ENCODE measurements at regions not wholly inside any gene's neighbourhood (a gene's known extent, or its start where the extent isn't known, plus 50 kb on each side); places are given as distances from the start of the nearest gene placed in this dataset.

GRCh38 chr3:137084586-137084985, 126.8 kb downstream of the IL20RB start:
- no peak for DNase-seq
- TF ChIP-seq POLR2A (IDR thresholded peaks at IDR 0.05) = no peak
- TF ChIP-seq, protein P1, sequence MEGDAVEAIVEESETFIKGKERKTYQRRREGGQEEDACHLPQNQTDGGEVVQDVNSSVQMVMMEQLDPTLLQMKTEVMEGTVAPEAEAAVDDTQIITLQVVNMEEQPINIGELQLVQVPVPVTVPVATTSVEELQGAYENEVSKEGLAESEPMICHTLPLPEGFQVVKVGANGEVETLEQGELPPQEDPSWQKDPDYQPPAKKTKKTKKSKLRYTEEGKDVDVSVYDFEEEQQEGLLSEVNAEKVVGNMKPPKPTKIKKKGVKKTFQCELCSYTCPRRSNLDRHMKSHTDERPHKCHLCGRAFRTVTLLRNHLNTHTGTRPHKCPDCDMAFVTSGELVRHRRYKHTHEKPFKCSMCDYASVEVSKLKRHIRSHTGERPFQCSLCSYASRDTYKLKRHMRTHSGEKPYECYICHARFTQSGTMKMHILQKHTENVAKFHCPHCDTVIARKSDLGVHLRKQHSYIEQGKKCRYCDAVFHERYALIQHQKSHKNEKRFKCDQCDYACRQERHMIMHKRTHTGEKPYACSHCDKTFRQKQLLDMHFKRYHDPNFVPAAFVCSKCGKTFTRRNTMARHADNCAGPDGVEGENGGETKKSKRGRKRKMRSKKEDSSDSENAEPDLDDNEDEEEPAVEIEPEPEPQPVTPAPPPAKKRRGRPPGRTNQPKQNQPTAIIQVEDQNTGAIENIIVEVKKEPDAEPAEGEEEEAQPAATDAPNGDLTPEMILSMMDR (IDR thresholded peaks at IDR 0.05) = no peak
- H3K4me3 ChIP-seq = no peak overlapping the region
- no peak overlapping the region for H3K27ac ChIP-seq
- intact Hi-C loops (cut with DNase I) = no loop called here
- 78 to 82% methylated on average over 4 of the region's 4 CpGs for WGBS, 2 donors
- H3K4me1 ChIP-seq = no peaks in the 10 kb centered on the region
- no peaks in the 10 kb centered on the region for H3K36me3 ChIP-seq
- peaks cover 0 to 7% (median 0%) of the 10 kb centered on the region in 4 donors for H3K27me3 ChIP-seq
- no peaks in the 10 kb centered on the region for H3K9me3 ChIP-seq

GRCh38 chr3:137097386-137097785, 139.6 kb downstream of the IL20RB start:
- TF ChIP-seq, protein P1 (IDR thresholded peaks at IDR 0.05) = no peak
- TF ChIP-seq POLR2A (IDR thresholded peaks at IDR 0.05) = no peak
- intact Hi-C loops (cut with DNase I) = no loop called here
- peaks cover 0 to 4% (median 0%) of the 10 kb centered on the region in 4 donors for H3K27me3 ChIP-seq
- no peak overlapping the region for H3K27ac ChIP-seq
- DNase-seq = no peak
- no peaks in the 10 kb centered on the region for H3K4me1 ChIP-seq
- 48 to 67% methylated on average over 3 of the region's 3 CpGs for WGBS, 2 donors
- H3K36me3 ChIP-seq = no peaks in the 10 kb centered on the region
- H3K9me3 ChIP-seq = no peaks in the 10 kb centered on the region
- H3K4me3 ChIP-seq = no peak overlapping the region

- DNase-seq = no peak
- no peaks in the 10 kb centered on the region for H3K4me1 ChIP-seq
- H3K9me3 ChIP-seq = no peaks in the 10 kb centered on the region
- no peak overlapping the region for H3K4me3 ChIP-seq
- 73 to 82% methylated on average over 5 of the region's 5 CpGs for WGBS, 2 donors
- TF ChIP-seq, protein P1 (IDR thresholded peaks at IDR 0.05) = no peak
- no peak for TF ChIP-seq POLR2A (IDR thresholded peaks at IDR 0.05)
- H3K36me3 ChIP-seq = no peaks in the 10 kb centered on the region
- no peak overlapping the region for H3K27ac ChIP-seq
- intact Hi-C loops (cut with DNase I) = no loop called here
- peaks cover 0 to 4% (median 0%) of the 10 kb centered on the region in 4 donors for H3K27me3 ChIP-seq
Measured at GRCh38 chr3:137097852-137098251, 140.1 kb downstream of the IL20RB start.

DNA sequence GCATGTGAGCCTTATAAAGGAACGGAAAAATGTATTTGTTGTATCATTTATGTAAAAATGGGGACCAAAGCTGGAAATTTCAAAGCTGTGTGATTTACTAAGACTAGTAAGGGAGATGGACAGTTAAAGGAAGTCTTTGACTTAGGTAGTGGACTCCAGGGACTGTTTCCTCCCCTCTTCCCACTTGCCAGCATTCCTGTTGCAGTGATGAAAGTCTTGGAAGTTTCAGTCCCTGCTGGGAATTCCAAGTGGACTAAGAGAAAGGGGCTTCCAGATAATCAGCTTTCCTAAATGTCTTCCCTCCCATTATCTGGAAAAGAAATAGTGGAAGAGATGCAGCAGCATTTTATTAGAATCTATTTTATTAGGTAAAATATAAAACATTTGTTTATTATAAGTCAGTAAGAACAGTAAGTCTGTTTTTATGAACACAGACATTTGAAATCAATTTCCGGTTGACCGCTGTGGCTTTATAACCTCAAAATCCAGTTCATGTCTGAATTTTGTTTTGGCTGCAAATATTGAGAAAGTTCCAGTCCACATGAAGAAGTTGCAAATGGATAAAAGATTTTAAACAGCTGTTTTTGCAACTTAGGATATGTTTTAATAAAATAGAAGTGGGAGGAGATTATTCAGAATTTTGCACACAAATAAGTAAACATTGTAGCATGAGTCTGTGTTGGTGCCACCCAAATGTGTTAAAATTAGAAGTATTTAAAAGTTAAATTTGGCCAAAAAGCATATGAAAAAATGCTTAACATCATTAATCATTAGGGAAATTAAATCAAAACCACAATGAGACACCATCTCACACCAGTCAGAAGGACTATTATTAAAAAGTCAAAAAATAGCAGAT, 141.8 kb downstream of the IL20RB start:
- WGBS, 2 donors = 74 to 85% methylated on average over 3 of the region's 3 CpGs
- no peaks in the 10 kb centered on the region for H3K9me3 ChIP-seq
- no peak for DNase-seq
- H3K36me3 ChIP-seq = no peaks in the 10 kb centered on the region
- intact Hi-C loops (cut with DNase I) = no loop called here
- H3K4me1 ChIP-seq = no peaks in the 10 kb centered on the region
- H3K27me3 ChIP-seq = peaks cover 0 to 6% (median 0%) of the 10 kb centered on the region in 4 donors
- no peak for TF ChIP-seq POLR2A (IDR thresholded peaks at IDR 0.05)
- TF ChIP-seq, protein P1 (IDR thresholded peaks at IDR 0.05) = no peak
- H3K4me3 ChIP-seq = no peak overlapping the region
- H3K27ac ChIP-seq = no peak overlapping the region

DNA sequence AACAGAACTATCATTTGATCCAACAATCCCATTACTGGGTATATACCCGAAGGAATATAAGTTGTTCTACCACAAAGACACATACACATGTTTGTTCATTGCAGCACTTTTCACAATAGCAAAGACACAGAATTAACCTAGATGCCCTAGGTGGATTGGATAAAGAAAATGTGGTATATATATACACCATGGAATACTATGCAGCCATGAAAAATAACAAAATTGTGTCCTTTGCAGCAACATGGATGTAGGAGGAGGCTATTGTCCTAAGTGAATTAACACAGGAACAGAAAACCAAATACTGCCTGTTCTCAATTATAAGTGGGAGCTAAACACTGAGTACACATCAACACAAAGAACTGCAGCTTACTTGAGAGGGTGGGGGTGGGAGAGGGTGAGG, 142.5 kb downstream of the IL20RB start:
- no peaks in the 10 kb centered on the region for H3K9me3 ChIP-seq
- intact Hi-C loops (cut with DNase I) = no loop called here
- H3K36me3 ChIP-seq = no peaks in the 10 kb centered on the region
- 87 to 88% methylated on average over 1 of the region's 1 CpG for WGBS, 2 donors
- no peak overlapping the region for H3K4me3 ChIP-seq
- H3K27me3 ChIP-seq = peaks cover 0 to 9% (median 0%) of the 10 kb centered on the region in 4 donors
- TF ChIP-seq, protein P1 (IDR thresholded peaks at IDR 0.05) = no peak
- TF ChIP-seq POLR2A (IDR thresholded peaks at IDR 0.05) = no peak
- H3K4me1 ChIP-seq = peaks cover 0 to 1% (median 0%) of the 10 kb centered on the region in 3 donors
- DNase-seq = no peak
- no peak overlapping the region for H3K27ac ChIP-seq

Measured in esophagus squamous epithelium (tissue), 5 donors.